H1 (cell line): ENCODE measurements at regions not wholly inside any gene's neighbourhood (a gene's known extent, or its start where the extent isn't known, plus 50 kb on each side); places are given as distances from the start of the nearest gene placed in this dataset.
A peak's percentile ranks its signal among the peaks of the same experiment; 100 is the strongest.

ENCODE experiments used
- CTCF ChIA-PET: fragments of 300-600 bp; sonication (Branson Sonifier 250); formaldehyde crosslinking; loops from one replicate; lab custom pipeline; 2021; ENCODE audit not compliant: partially characterized antibody; lab: Charles Lee
- POLR2A ChIA-PET: fragments of 300-600 bp; sonication (Branson Sonifier 250); formaldehyde crosslinking; loops from one replicate; lab custom pipeline; 2021; ENCODE audit warnings: inconsistent platforms; ENCODE audit not compliant: partially characterized antibody; lab: Charles Lee
- DNase-seq, 2 experiments: peaks; one replicate each; pipeline versions ENCODE4 v3.0.0 to v3.0.0-alpha.2; 2010 to 2022; ENCODE audit warnings: low spot score in 2 of 2, low read depth in 1 of 2, mixed read lengths in 1 of 2
- FAIRE-seq: peaks from 2 replicates; lab custom pipeline; 2011; peaks lifted over from hg19 to GRCh38; lab: Jason Lieb, UNC
- H2AFZ ChIP-seq: 2 replicates; pipeline ENCODE4 v1.8.1; 2012; ENCODE audit warnings: low read length, inconsistent platforms
- H2AK5ac ChIP-seq: 2 replicates; pipeline ENCODE4 v1.6.1; 2013; ENCODE audit warnings: low read depth, low read length
- H2BK120ac ChIP-seq: replicated peaks from 2 replicates; pipeline ENCODE3; 2013; ENCODE audit warnings: low read depth, low read length, inconsistent platforms
- H2BK12ac ChIP-seq: 2 replicates; pipeline ENCODE4 v1.6.1; 2013; ENCODE audit warnings: low read depth, low read length
- H2BK15ac ChIP-seq: 2 replicates; pipeline ENCODE4 v1.6.1; 2013; ENCODE audit warnings: low read length
- H2BK20ac ChIP-seq: 2 replicates; pipeline ENCODE4 v1.6.1; 2013; ENCODE audit warnings: low read length
- H2BK5ac ChIP-seq: 2 replicates; pipeline ENCODE4 v1.6.1; 2013; ENCODE audit warnings: low read depth, low read length
- H3K14ac ChIP-seq: 2 replicates; pipeline ENCODE4 v1.6.1; 2013; ENCODE audit warnings: inconsistent platforms; ENCODE audit not compliant: insufficient read length
- H3K18ac ChIP-seq: 2 replicates; pipeline ENCODE4 v1.6.1; 2013; ENCODE audit warnings: low read length; ENCODE audit errors: extremely low read depth
- H3K23ac ChIP-seq: 2 replicates; pipeline ENCODE4 v1.6.1; 2013; ENCODE audit warnings: inconsistent platforms; ENCODE audit not compliant: insufficient read length
- H3K23me2 ChIP-seq: 2 replicates; pipeline ENCODE4 v1.6.1; 2013; ENCODE audit warnings: low read depth, low read length
- H3K27ac ChIP-seq: 2 replicates; pipeline ENCODE4 v1.6.1; 2011; ENCODE audit warnings: low read depth, low read length, inconsistent platforms
- H3K27me3 ChIP-seq, 4 experiments: replicated peaks in 1 of 4; 1 replicate in 1 of 4; 2 replicates in 3 of 4; pipeline versions ENCODE4 v1.6.1 to v1.8.1; 2011 to 2013; ENCODE audit warnings: low read length in 3 of 4, mild to moderate bottlenecking in 3 of 4, inconsistent platforms in 2 of 4, mixed read lengths in 2 of 4, moderate library complexity in 1 of 4; ENCODE audit not compliant: control insufficient read depth in 3 of 4, insufficient read depth in 3 of 4; ENCODE audit errors: extremely low read depth in 1 of 4
- H3K36me3 ChIP-seq, 4 experiments: 2 replicates each; pipeline versions ENCODE4 v1.6.1 to v1.8.1; 2011 to 2013; ENCODE audit warnings: mild to moderate bottlenecking in 4 of 4, low read length in 3 of 4, moderate library complexity in 2 of 4, control low read depth in 1 of 4, inconsistent platforms in 1 of 4; ENCODE audit not compliant: insufficient read depth in 4 of 4, control insufficient read depth in 2 of 4
- H3K4ac ChIP-seq: replicated peaks from 2 replicates; pipeline ENCODE3; 2013; ENCODE audit warnings: low read length, low read depth, mixed read lengths, inconsistent platforms; ENCODE audit not compliant: insufficient read length
- H3K4me1 ChIP-seq, 4 experiments: replicated peaks in 1 of 4; 1 replicate in 1 of 4; 2 replicates in 3 of 4; pipeline versions ENCODE4 v1.6.1 to v1.8.1; 2011 to 2013; ENCODE audit warnings: low read length in 3 of 4, inconsistent platforms in 2 of 4, mixed read lengths in 1 of 4; ENCODE audit not compliant: insufficient read depth in 4 of 4, control insufficient read depth in 3 of 4
- H3K4me2 ChIP-seq, 2 experiments: 2 replicates each; pipeline versions ENCODE4 v1.6.1 to v1.8.1; 2011 to 2013; ENCODE audit warnings: low read depth in 2 of 2, low read length in 2 of 2, control low read depth in 1 of 2, inconsistent platforms in 1 of 2, mild to moderate bottlenecking in 1 of 2; ENCODE audit not compliant: insufficient read depth in 1 of 2
- H3K4me3 ChIP-seq, 4 experiments: fragments of 200-600, 300-600 bp in 1 of 4; sonication (generic), shearing (Covaris generic), sonication (Bioruptor Twin) in 1 of 4; 2 replicates each; pipeline versions ENCODE4 v1.5.1 to v1.8.1; 2011 to 2016; ENCODE audit warnings: low read length in 4 of 4, low read depth in 3 of 4, control low read depth in 2 of 4, inconsistent platforms in 2 of 4, mild to moderate bottlenecking in 2 of 4, mixed read lengths in 1 of 4, moderate library complexity in 1 of 4; ENCODE audit not compliant: insufficient read depth in 2 of 4; ENCODE audit errors: extremely low read depth in 1 of 4
- H3K56ac ChIP-seq: replicated peaks from 2 replicates; pipeline ENCODE3; 2013; ENCODE audit warnings: low read depth, mild to moderate bottlenecking, mixed read lengths, low read length, inconsistent platforms; ENCODE audit not compliant: insufficient read length
- H3K79me1 ChIP-seq: 2 replicates; pipeline ENCODE4 v1.6.1; 2013; ENCODE audit warnings: low read depth, low read length, control low read depth
- H3K79me2 ChIP-seq, 2 experiments: 2 replicates each; pipeline versions ENCODE4 v1.6.1 to v1.8.1; 2012 to 2013; ENCODE audit warnings: low read length in 2 of 2, mild to moderate bottlenecking in 2 of 2, inconsistent platforms in 1 of 2; ENCODE audit not compliant: insufficient read depth in 2 of 2, control insufficient read depth in 1 of 2
- H3K9ac ChIP-seq, 4 experiments: replicated peaks in 1 of 4; 1 replicate in 1 of 4; 2 replicates in 3 of 4; pipeline versions ENCODE4 v1.6.1 to v1.8.1; 2011 to 2013; ENCODE audit warnings: low read depth in 3 of 4, low read length in 3 of 4, control low read depth in 2 of 4, mild to moderate bottlenecking in 2 of 4, moderate library complexity in 2 of 4, inconsistent platforms in 1 of 4; ENCODE audit errors: extremely low read depth in 1 of 4
- H3K9me3 ChIP-seq, 2 experiments: 2 replicates each; pipeline versions ENCODE4 v1.6.1 to v1.8.1; 2012 to 2013; ENCODE audit warnings: mild to moderate bottlenecking in 2 of 2, moderate library complexity in 2 of 2, control low read depth in 1 of 2, inconsistent platforms in 1 of 2, low read depth in 1 of 2, low read length in 1 of 2, mixed read lengths in 1 of 2; ENCODE audit not compliant: insufficient read depth in 2 of 2
- H4K20me1 ChIP-seq, 2 experiments: replicated peaks in 1 of 2; 2 replicates each; pipeline versions ENCODE3 to v1.8.1; 2011 to 2013; ENCODE audit warnings: inconsistent platforms in 2 of 2, low read length in 2 of 2, mild to moderate bottlenecking in 1 of 2; ENCODE audit not compliant: insufficient read depth in 2 of 2, control insufficient read depth in 1 of 2
- H4K5ac ChIP-seq: 2 replicates; pipeline ENCODE4 v1.6.1; 2013; ENCODE audit warnings: low read length, low read depth, mixed read lengths, inconsistent platforms; ENCODE audit not compliant: insufficient read length
- H4K8ac ChIP-seq: 2 replicates; pipeline ENCODE4 v1.8.0; 2013; ENCODE audit warnings: mild to moderate bottlenecking, moderate library complexity, low read length, inconsistent platforms; ENCODE audit not compliant: insufficient read depth; ENCODE audit errors: extremely low read depth
- H4K91ac ChIP-seq: replicated peaks from 2 replicates; pipeline ENCODE3; 2013; ENCODE audit warnings: low read length, mixed read lengths, inconsistent platforms; ENCODE audit not compliant: insufficient read length
- ASH2L ChIP-seq: fragments of 200-600, 300-600 bp; sonication (generic); IDR thresholded peaks from one replicate; pipeline ENCODE4 v1.7.1; 2017; ENCODE audit warnings: low read length
- WGBS, 2 experiments: shearing (Covaris generic) in 1 of 2; methylation state at CpG; one replicate each; pipeline versions ENCODE4 v1.1.6 to v1.1.7; 2013 to 2015; ENCODE audit warnings: low lambda C conversion rate in 2 of 2, mixed read lengths in 2 of 2, inconsistent platforms in 1 of 2, low coverage in 1 of 2, missing lambda C conversion rate in 1 of 2; ENCODE audit not compliant: insufficient replicate concordance in 2 of 2, insufficient coverage in 1 of 2, insufficient read length in 1 of 2; ENCODE audit errors: extremely low coverage in 1 of 2, missing lambda C conversion rate in 1 of 2; 5-methylcytosine and 5-hydroxymethylcytosine counted together

GRCh38 chr2:18831916-18832510 is 242.6 kb upstream of the NT5C1B start:
- Histone ChIP-seq H3K4me3 (no peak overlapping the region), H3K79me1 (no peaks in the 10 kb centered on the region), H2BK120ac (no peak overlapping the region), H3K9me3 (no peaks in the 10 kb centered on the region), H3K56ac (no peak overlapping the region), H3K18ac (no peak overlapping the region), H3K4me1 (peaks cover 0 to 8% (median 4%) of the 10 kb centered on the region in 4 experiments; a peak in 4 of 7 replicates), H3K23ac (no peak overlapping the region), H2AFZ (peak overlapping the region; percentile 88), H2BK20ac (no peak overlapping the region), H3K9ac (no peak overlapping the region), H2BK15ac (no peak overlapping the region), H3K79me2 (no peaks in the 10 kb centered on the region), H3K36me3 (no peaks in the 10 kb centered on the region), H2AK5ac (no peak overlapping the region), H2BK5ac (no peak overlapping the region), H3K4ac (no peak overlapping the region), H4K8ac (no peak overlapping the region), H3K4me2 (no peak overlapping the region), H4K20me1 (no peaks in the 10 kb centered on the region), H3K14ac (no peak overlapping the region), H4K5ac (no peak overlapping the region), H3K23me2 (no peaks in the 10 kb centered on the region), H3K27ac (no peak overlapping the region), H2BK12ac (no peak overlapping the region), H4K91ac (no peak overlapping the region), H3K27me3 (no peaks in the 10 kb centered on the region)
- DNase-seq (no peak), FAIRE-seq (no peak)
- 82% methylated on average over 2 of the region's 2 CpGs; no CpG with 5 or more reads in 1 of the 2 experiments for WGBS, 2 experiments
- ChIA-PET CTCF (interaction anchor here (0.9 to 4.2 kb wide), 2 partner anchors 8 to 51 kb away, joined by 3 to 16 read pairs; no protein-coding TSS in a partner anchor), POLR2A (no interaction called here)
- TF ChIP-seq ASH2L: no peak
